Activated T-cell treated with anti-CD3 and anti-CD28 coated beads, Interleukin-2, amount 50 U/mL, for 24 hours (primary cell): ENCODE measurements at regions not wholly inside any gene's neighbourhood (a gene's known extent, or its start where the extent isn't known, plus 50 kb on each side); places are given as distances from the start of the nearest gene placed in this dataset.

ENCODE experiments used
- DNase-seq: peaks from one replicate; pipeline ENCODE4 v3.0.0-alpha.2; 2020
- H3K27ac Mint-ChIP-seq: 2 replicates; pipeline ENCODE4 v1.8.0; 2020; ENCODE audit warnings: mild to moderate bottlenecking, mixed read lengths
- H3K27me3 Mint-ChIP-seq: 2 replicates; pipeline ENCODE4 v1.8.0; 2020; ENCODE audit warnings: mixed read lengths
- H3K36me3 Mint-ChIP-seq: 2 replicates; pipeline ENCODE4 v1.8.0; 2020; ENCODE audit warnings: low read depth, mixed read lengths
- H3K4me1 Mint-ChIP-seq: 2 replicates; pipeline ENCODE4 v1.8.0; 2020; ENCODE audit warnings: low read depth, mixed read lengths
- H3K4me3 Mint-ChIP-seq: 2 replicates; pipeline ENCODE4 v1.8.0; 2020; ENCODE audit warnings: mild to moderate bottlenecking, moderate library complexity, mixed read lengths
- H3K9me3 Mint-ChIP-seq: 2 replicates; pipeline ENCODE4 v1.8.0; 2020; ENCODE audit warnings: mixed read lengths

GRCh38 chr1:221310180-221310579 lies 430.9 kb downstream of the HLX start:
- H3K36me3 Mint-ChIP-seq = no peaks in the 10 kb centered on the region
- no peaks in the 10 kb centered on the region for H3K9me3 Mint-ChIP-seq
- no peaks in the 10 kb centered on the region for H3K4me1 Mint-ChIP-seq

GRCh38 chr1:221315330-221315729 lies 426.6 kb downstream of the DUSP10 start:
- Mint-ChIP-seq H3K9me3 (no peaks in the 10 kb centered on the region), H3K36me3 (no peaks in the 10 kb centered on the region), H3K27me3 (peaks cover 17% of the 10 kb centered on the region), H3K27ac (no peak overlapping the region), H3K4me3 (no peak overlapping the region), H3K4me1 (no peaks in the 10 kb centered on the region)
- DNase-seq = no peak

More at GRCh38 chr1:221310180-221310579, 430.9 kb downstream of the HLX start:
- no peak for DNase-seq
- Mint-ChIP-seq H3K4me3 (no peak overlapping the region), H3K27me3 (peaks cover 16% of the 10 kb centered on the region), H3K27ac (no peak overlapping the region)

GRCh38 chr1:221316491-221317056 lies 425.3 kb downstream of the DUSP10 start:
- H3K9me3 Mint-ChIP-seq = no peaks in the 10 kb centered on the region
- no peaks in the 10 kb centered on the region for H3K36me3 Mint-ChIP-seq
- H3K4me3 Mint-ChIP-seq = no peak overlapping the region
- no peak overlapping the region for H3K27ac Mint-ChIP-seq
- DNase-seq = no peak
- peaks cover 17% of the 10 kb centered on the region for H3K27me3 Mint-ChIP-seq
- no peaks in the 10 kb centered on the region for H3K4me1 Mint-ChIP-seq

- H3K36me3 Mint-ChIP-seq = no peaks in the 10 kb centered on the region
These were observed 424.4 kb downstream of the DUSP10 start for GRCh38 chr1:221317537-221317936.

GRCh38 chr1:221327954-221328353 lies 413.9 kb downstream of the DUSP10 start:
- H3K9me3 Mint-ChIP-seq = peaks cover 14% of the 10 kb centered on the region
- no peak overlapping the region for H3K4me3 Mint-ChIP-seq
- H3K4me1 Mint-ChIP-seq = no peaks in the 10 kb centered on the region
- no peak overlapping the region for H3K27ac Mint-ChIP-seq
- H3K36me3 Mint-ChIP-seq = no peaks in the 10 kb centered on the region
- no peak for DNase-seq
- H3K27me3 Mint-ChIP-seq = peaks cover 16% of the 10 kb centered on the region

More at GRCh38 chr1:221317537-221317936, 424.4 kb downstream of the DUSP10 start:
- Mint-ChIP-seq H3K27ac (no peak overlapping the region), H3K4me3 (no peak overlapping the region), H3K9me3 (no peaks in the 10 kb centered on the region), H3K4me1 (no peaks in the 10 kb centered on the region), H3K27me3 (peaks cover 19% of the 10 kb centered on the region)
- DNase-seq = no peak

- Mint-ChIP-seq H3K27me3 (peaks cover 16% of the 10 kb centered on the region), H3K9me3 (peaks cover 14% of the 10 kb centered on the region)
- DNase-seq = no peak
These were observed 413.5 kb downstream of the DUSP10 start for GRCh38 chr1:221328371-221328770.

GRCh38 chr1:221331273-221332183 lies 410.4 kb downstream of the DUSP10 start:
- H3K9me3 Mint-ChIP-seq = peaks cover 14% of the 10 kb centered on the region
- H3K27ac Mint-ChIP-seq = no peak overlapping the region
- H3K27me3 Mint-ChIP-seq = peaks cover 27% of the 10 kb centered on the region
- DNase-seq = no peak
- H3K4me3 Mint-ChIP-seq = no peak overlapping the region
- peaks cover 4% of the 10 kb centered on the region for H3K4me1 Mint-ChIP-seq
- H3K36me3 Mint-ChIP-seq = no peaks in the 10 kb centered on the region

More at GRCh38 chr1:221328371-221328770, 413.5 kb downstream of the DUSP10 start:
- Mint-ChIP-seq H3K36me3 (no peaks in the 10 kb centered on the region), H3K4me3 (no peak overlapping the region), H3K27ac (no peak overlapping the region), H3K4me1 (no peaks in the 10 kb centered on the region)

GRCh38 chr1:221334062-221334461 lies 407.8 kb downstream of the DUSP10 start:
- Mint-ChIP-seq H3K9me3 (peaks cover 14% of the 10 kb centered on the region), H3K4me3 (no peak overlapping the region), H3K36me3 (no peaks in the 10 kb centered on the region), H3K4me1 (peaks cover 4% of the 10 kb centered on the region), H3K27me3 (peaks cover 22% of the 10 kb centered on the region), H3K27ac (no peak overlapping the region)
- DNase-seq = no peak

GRCh38 chr1:221335161-221336101 lies 406.5 kb downstream of the DUSP10 start:
- peaks cover 14% of the 10 kb centered on the region for H3K9me3 Mint-ChIP-seq
- peaks cover 4% of the 10 kb centered on the region for H3K4me1 Mint-ChIP-seq
- no peak overlapping the region for H3K4me3 Mint-ChIP-seq
- H3K36me3 Mint-ChIP-seq = no peaks in the 10 kb centered on the region
- DNase-seq = no peak
- H3K27me3 Mint-ChIP-seq = peaks cover 27% of the 10 kb centered on the region
- no peak overlapping the region for H3K27ac Mint-ChIP-seq

- H3K27me3 Mint-ChIP-seq = peaks cover 27% of the 10 kb centered on the region
- H3K4me1 Mint-ChIP-seq = peaks cover 4% of the 10 kb centered on the region
- no peaks in the 10 kb centered on the region for H3K36me3 Mint-ChIP-seq
- H3K27ac Mint-ChIP-seq = no peak overlapping the region
- peaks cover 11% of the 10 kb centered on the region for H3K9me3 Mint-ChIP-seq
- no peak for DNase-seq
- H3K4me3 Mint-ChIP-seq = no peak overlapping the region
These were observed 405.8 kb downstream of the DUSP10 start for GRCh38 chr1:221336126-221336525.

GRCh38 chr1:221337106-221337505 lies 404.8 kb downstream of the DUSP10 start:
- no peak overlapping the region for H3K27ac Mint-ChIP-seq
- H3K9me3 Mint-ChIP-seq = peaks cover 6% of the 10 kb centered on the region
- H3K36me3 Mint-ChIP-seq = no peaks in the 10 kb centered on the region
- no peak for DNase-seq
- peaks cover 27% of the 10 kb centered on the region for H3K27me3 Mint-ChIP-seq
- peaks cover 4% of the 10 kb centered on the region for H3K4me1 Mint-ChIP-seq
- no peak overlapping the region for H3K4me3 Mint-ChIP-seq

GRCh38 chr1:221343136-221343535 lies 398.8 kb downstream of the DUSP10 start:
- Mint-ChIP-seq H3K27ac (no peak overlapping the region), H3K4me3 (no peak overlapping the region), H3K9me3 (no peaks in the 10 kb centered on the region), H3K36me3 (no peaks in the 10 kb centered on the region), H3K27me3 (peaks cover 22% of the 10 kb centered on the region), H3K4me1 (no peaks in the 10 kb centered on the region)
- no peak for DNase-seq

GRCh38 chr1:221343607-221344006 lies 398.3 kb downstream of the DUSP10 start:
- no peak for DNase-seq
- peaks cover 20% of the 10 kb centered on the region for H3K27me3 Mint-ChIP-seq

GRCh38 chr1:221344693-221345092 lies 397.2 kb downstream of the DUSP10 start:
- Mint-ChIP-seq H3K4me3 (no peak overlapping the region), H3K27me3 (peaks cover 12% of the 10 kb centered on the region), H3K4me1 (no peaks in the 10 kb centered on the region), H3K27ac (no peak overlapping the region), H3K36me3 (no peaks in the 10 kb centered on the region), H3K9me3 (no peaks in the 10 kb centered on the region)
- DNase-seq = no peak

More at GRCh38 chr1:221343607-221344006, 398.3 kb downstream of the DUSP10 start:
- Mint-ChIP-seq H3K4me3 (no peak overlapping the region), H3K4me1 (no peaks in the 10 kb centered on the region), H3K9me3 (no peaks in the 10 kb centered on the region), H3K36me3 (no peaks in the 10 kb centered on the region), H3K27ac (no peak overlapping the region)
